ENCODE measurements at regions not wholly inside any gene's neighbourhood (a gene's known extent, or its start where the extent isn't known, plus 50 kb on each side); places are given as distances from the start of the nearest gene placed in this dataset.
"Not testable (repeated sequence)": the region's sequence is repeated elsewhere in the genome, so short reads cannot be mapped to it uniquely, and the experiment has no call there.

DNA sequence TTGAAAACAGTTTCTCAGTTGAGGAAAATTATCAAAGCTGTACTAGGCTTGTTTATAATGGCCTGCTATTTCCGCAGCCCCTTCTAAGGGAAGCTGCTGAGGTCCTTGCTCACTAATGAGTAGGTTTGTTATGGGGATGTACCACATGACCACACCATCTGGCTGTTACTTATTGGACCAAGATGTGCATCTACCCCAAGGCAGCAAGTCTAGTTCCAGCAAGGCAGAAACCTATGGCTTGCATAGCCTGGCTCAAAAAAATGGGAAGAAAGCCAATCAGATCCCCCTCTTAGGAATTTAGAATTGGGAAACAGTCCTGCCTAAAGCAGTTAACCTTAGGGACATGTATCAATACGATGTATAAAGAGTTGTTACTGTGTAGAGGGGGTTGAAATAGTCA is 186.5 kb upstream of the SPRY2 start:
- Histone ChIP-seq H3K9me2 (replicated peaks; ENCODE audit: low read length) (no peaks in the 10 kb centered on the region), H3K27ac (ENCODE audit: low read length) (no peak overlapping the region), H2AFZ (ENCODE audit: low read length) (no peak overlapping the region), H3K79me2 (ENCODE audit: low read length) (no peaks in the 10 kb centered on the region), H3F3A (ENCODE audit: low read length, unreplicated experiment) (no peaks in the 10 kb centered on the region), H3K9ac (ENCODE audit: low read length) (no peak overlapping the region), H3K4me1 (ENCODE audit: insufficient read depth, low read length) (peaks cover 6% of the 10 kb centered on the region; the same call in 1 of the 2 replicates), H4K20me1 (ENCODE audit: low read length) (no peaks in the 10 kb centered on the region), H3K4me3 (ENCODE audit: low read length) (no peak overlapping the region), H3K27me3 (ENCODE audit: low read length) (no peaks in the 10 kb centered on the region), H3K4me2 (ENCODE audit: low read length) (no peak overlapping the region), H3K9me3 (ENCODE audit: low read length) (no peaks in the 10 kb centered on the region), H3K36me3 (ENCODE audit: low read depth, low read length) (no peaks in the 10 kb centered on the region)
- intact Hi-C loops (cut with micrococcal nuclease): no loop called here
- ATAC-seq (no peak), DNase-seq (no peak)
- no TSS peak for BruUV-seq (replicated peaks)
- CTCF ChIA-PET: no interaction called here
- TF ChIP-seq EZH2phosphoT487 (IDR thresholded peaks at IDR 0.05; ENCODE audit: borderline replicate concordance, low read length): no peak
- TF ChIP-seq, protein P1, sequence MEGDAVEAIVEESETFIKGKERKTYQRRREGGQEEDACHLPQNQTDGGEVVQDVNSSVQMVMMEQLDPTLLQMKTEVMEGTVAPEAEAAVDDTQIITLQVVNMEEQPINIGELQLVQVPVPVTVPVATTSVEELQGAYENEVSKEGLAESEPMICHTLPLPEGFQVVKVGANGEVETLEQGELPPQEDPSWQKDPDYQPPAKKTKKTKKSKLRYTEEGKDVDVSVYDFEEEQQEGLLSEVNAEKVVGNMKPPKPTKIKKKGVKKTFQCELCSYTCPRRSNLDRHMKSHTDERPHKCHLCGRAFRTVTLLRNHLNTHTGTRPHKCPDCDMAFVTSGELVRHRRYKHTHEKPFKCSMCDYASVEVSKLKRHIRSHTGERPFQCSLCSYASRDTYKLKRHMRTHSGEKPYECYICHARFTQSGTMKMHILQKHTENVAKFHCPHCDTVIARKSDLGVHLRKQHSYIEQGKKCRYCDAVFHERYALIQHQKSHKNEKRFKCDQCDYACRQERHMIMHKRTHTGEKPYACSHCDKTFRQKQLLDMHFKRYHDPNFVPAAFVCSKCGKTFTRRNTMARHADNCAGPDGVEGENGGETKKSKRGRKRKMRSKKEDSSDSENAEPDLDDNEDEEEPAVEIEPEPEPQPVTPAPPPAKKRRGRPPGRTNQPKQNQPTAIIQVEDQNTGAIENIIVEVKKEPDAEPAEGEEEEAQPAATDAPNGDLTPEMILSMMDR (conservative IDR thresholded peaks at IDR 0.05; ENCODE audit: low read depth, low read length): no peak
- TF ChIP-seq EZH2 (IDR thresholded peaks at IDR 0.05; ENCODE audit: low read length, unreplicated experiment): no peak
- POLR2A ChIA-PET (ENCODE audit: unreplicated experiment): no interaction called here

GRCh38 chr13:80524447-80525215 is 183.7 kb upstream of the SPRY2 start:
- no TSS peak for BruUV-seq (replicated peaks)
- Histone ChIP-seq H3K79me2 (ENCODE audit: low read length) (no peaks in the 10 kb centered on the region), H3K27me3 (ENCODE audit: low read length) (no peaks in the 10 kb centered on the region), H3K4me1 (ENCODE audit: insufficient read depth, low read length) (no peaks in the 10 kb centered on the region), H3K4me3 (ENCODE audit: low read length) (no peak overlapping the region), H3K9me2 (replicated peaks; ENCODE audit: low read length) (no peaks in the 10 kb centered on the region), H3F3A (ENCODE audit: low read length, unreplicated experiment) (no peaks in the 10 kb centered on the region), H3K4me2 (ENCODE audit: low read length) (no peak overlapping the region), H4K20me1 (ENCODE audit: low read length) (no peaks in the 10 kb centered on the region), H3K9me3 (ENCODE audit: low read length) (no peaks in the 10 kb centered on the region), H3K9ac (ENCODE audit: low read length) (no peak overlapping the region), H2AFZ (ENCODE audit: low read length) (no peak overlapping the region), H3K36me3 (ENCODE audit: low read depth, low read length) (no peaks in the 10 kb centered on the region), H3K27ac (ENCODE audit: low read length) (no peak overlapping the region)
- intact Hi-C loops (cut with micrococcal nuclease): no loop called here
- no peak; the same call in 1 of the 2 replicates for ATAC-seq
- DNase-seq: no peak
- CTCF ChIA-PET: no interaction called here
- TF ChIP-seq EZH2 (IDR thresholded peaks at IDR 0.05; ENCODE audit: low read length, unreplicated experiment): no peak
- TF ChIP-seq, protein P1 (conservative IDR thresholded peaks at IDR 0.05; ENCODE audit: low read depth, low read length): no peak
- POLR2A ChIA-PET (ENCODE audit: unreplicated experiment): interaction anchor here (0.6 kb wide), 1 partner anchor 258 kb away, joined by 3 read pairs; no protein-coding TSS in a partner anchor

- Histone ChIP-seq H3K27me3 (ENCODE audit: low read length) (no peaks in the 10 kb centered on the region), H3F3A (ENCODE audit: low read length, unreplicated experiment) (no peaks in the 10 kb centered on the region), H3K27ac (ENCODE audit: low read length) (no peak overlapping the region), H3K79me2 (ENCODE audit: low read length) (no peaks in the 10 kb centered on the region), H3K4me3 (ENCODE audit: low read length) (no peak overlapping the region), H2AFZ (ENCODE audit: low read length) (no peak overlapping the region), H3K9me2 (replicated peaks; ENCODE audit: low read length) (no peaks in the 10 kb centered on the region), H3K4me2 (ENCODE audit: low read length) (no peak overlapping the region), H3K36me3 (ENCODE audit: low read depth, low read length) (no peaks in the 10 kb centered on the region), H3K4me1 (ENCODE audit: insufficient read depth, low read length) (no peaks in the 10 kb centered on the region), H4K20me1 (ENCODE audit: low read length) (no peaks in the 10 kb centered on the region), H3K9ac (ENCODE audit: low read length) (no peak overlapping the region), H3K9me3 (ENCODE audit: low read length) (no peaks in the 10 kb centered on the region)
- ChIA-PET CTCF (no interaction called here), POLR2A (ENCODE audit: unreplicated experiment) (no interaction called here)
- TF ChIP-seq EZH2 (IDR thresholded peaks at IDR 0.05; ENCODE audit: low read length, unreplicated experiment): no peak
- TF ChIP-seq EZH2phosphoT487 (IDR thresholded peaks at IDR 0.05; ENCODE audit: borderline replicate concordance, low read length): no peak
- TF ChIP-seq, protein P1 (conservative IDR thresholded peaks at IDR 0.05; ENCODE audit: low read depth, low read length): no peak
- no peak for DNase-seq
- no TSS peak for BruUV-seq (replicated peaks)
- intact Hi-C loops (cut with micrococcal nuclease): no loop called here
- no peak for ATAC-seq
Observed at GRCh38 chr13:80523134-80523533, 182.2 kb upstream of the SPRY2 start.

- CTCF ChIA-PET; H3K27me3 ChIP-seq (ENCODE audit: low read length); H3K4me3 ChIP-seq (ENCODE audit: low read length); H4K20me1 ChIP-seq (ENCODE audit: low read length); H3K79me2 ChIP-seq (ENCODE audit: low read length); H2AFZ ChIP-seq (ENCODE audit: low read length); BruUV-seq (replicated peaks); H3K27ac ChIP-seq (ENCODE audit: low read length); ATAC-seq; H3K36me3 ChIP-seq (ENCODE audit: low read depth, low read length); H3K9me2 ChIP-seq (replicated peaks; ENCODE audit: low read length); intact Hi-C loops (cut with micrococcal nuclease); POLR2A ChIA-PET (ENCODE audit: unreplicated experiment); H3K9me3 ChIP-seq (ENCODE audit: low read length); H3K9ac ChIP-seq (ENCODE audit: low read length); H3K4me1 ChIP-seq (ENCODE audit: insufficient read depth, low read length); H3K4me2 ChIP-seq (ENCODE audit: low read length); DNase-seq; H3F3A ChIP-seq (ENCODE audit: low read length, unreplicated experiment): not testable (repeated sequence)
Observed at GRCh38 chr13:80522463-80522862, 181.5 kb upstream of the SPRY2 start.
